Daoy (cell line): ENCODE measurements at regions not wholly inside any gene's neighbourhood (a gene's known extent, or its start where the extent isn't known, plus 50 kb on each side); places are given as distances from the start of the nearest gene placed in this dataset.

Source experiments
- DNase-seq: peaks from one replicate; pipeline ENCODE4 v3.0.0-alpha.2; 2015; ENCODE audit warnings: low read depth

GRCh38 chr5:104757915-104758314, 1195.3 kb upstream of the NUDT12 start:
- no peak for DNase-seq

GRCh38 chr5:104755806-104756205, 1193.2 kb upstream of the NUDT12 start:
- no peak for DNase-seq

- DNase-seq = no peak
Observed at GRCh38 chr5:104754311-104754995, 1191.9 kb upstream of the NUDT12 start.

- DNase-seq = no peak
Observed at GRCh38 chr5:104751969-104752368, 1189.4 kb upstream of the NUDT12 start.

GRCh38 chr5:104739905-104740304, 1177.3 kb upstream of the NUDT12 start:
- no peak for DNase-seq

GRCh38 chr5:104739503-104739902, 1176.9 kb upstream of the NUDT12 start:
- DNase-seq = no peak

- no peak for DNase-seq
Observed at GRCh38 chr5:104736073-104736472, 1173.5 kb upstream of the NUDT12 start.

GRCh38 chr5:104734046-104734445, 1171.5 kb upstream of the NUDT12 start:
- no peak for DNase-seq

- no peak for DNase-seq
Observed at GRCh38 chr5:104733063-104733669, 1170.6 kb upstream of the NUDT12 start.

- DNase-seq = no peak
Observed at GRCh38 chr5:104731331-104731730, 1168.7 kb upstream of the NUDT12 start.

- DNase-seq = no peak
Observed at GRCh38 chr5:104708027-104708426, 1145.4 kb upstream of the NUDT12 start.

GRCh38 chr5:104706600-104706999, 1144.0 kb upstream of the NUDT12 start:
- DNase-seq = no peak

GRCh38 chr5:104702212-104702611, 1139.6 kb upstream of the NUDT12 start:
- DNase-seq = no peak

- DNase-seq = no peak
Observed at GRCh38 chr5:104699438-104699837, 1136.8 kb upstream of the NUDT12 start.

GRCh38 chr5:104661256-104661655, 1098.7 kb upstream of the NUDT12 start:
- DNase-seq = no peak

- DNase-seq = no peak
Observed at GRCh38 chr5:104659497-104659896, 1096.9 kb upstream of the NUDT12 start.

- no peak for DNase-seq
Observed at GRCh38 chr5:104652271-104652861, 1089.8 kb upstream of the NUDT12 start.

- DNase-seq = no peak
Observed at GRCh38 chr5:104650313-104651055, 1087.9 kb upstream of the NUDT12 start.

GRCh38 chr5:104646416-104646815, 1083.8 kb upstream of the NUDT12 start:
- DNase-seq = no peak

GRCh38 chr5:104643320-104643719, 1080.7 kb upstream of the NUDT12 start:
- no peak for DNase-seq

- DNase-seq = no peak
Observed at GRCh38 chr5:104635227-104635626, 1072.6 kb upstream of the NUDT12 start.

GRCh38 chr5:104628911-104629310, 1066.3 kb upstream of the NUDT12 start:
- DNase-seq = no peak

GRCh38 chr5:104626122-104626521, 1063.5 kb upstream of the NUDT12 start:
- DNase-seq = no peak
